ENCODE measurements at regions not wholly inside any gene's neighbourhood (a gene's known extent, or its start where the extent isn't known, plus 50 kb on each side); places are given as distances from the start of the nearest gene placed in this dataset.

DNA sequence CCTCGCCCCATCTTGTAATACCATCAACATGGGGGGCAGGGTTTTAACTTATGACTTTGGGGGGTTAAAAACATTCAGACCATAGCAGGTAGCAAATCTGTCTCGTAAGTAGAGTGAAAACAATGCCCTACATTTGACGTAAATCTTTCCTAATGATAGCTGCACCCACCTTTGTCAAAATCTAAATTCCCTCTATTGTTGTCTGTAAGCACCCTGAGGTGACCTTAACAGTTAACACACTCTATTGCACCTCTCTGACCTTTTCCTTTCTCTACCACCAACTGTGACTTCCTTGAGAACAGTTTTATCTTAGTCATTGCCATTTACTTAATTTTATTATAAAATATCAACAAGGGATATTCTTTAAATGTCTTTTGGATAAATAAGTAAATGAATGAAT lies 1024.9 kb upstream of the CNTN5 start:
- Histone ChIP-seq H4K8ac (ENCODE audit: low read depth in 2 of 2, low read length in 2 of 2) (no peak overlapping the region), H2BK120ac (ENCODE audit: low read depth, low read length) (no peak overlapping the region), H3K9me1 (ENCODE audit: insufficient read depth, low read length) (no peaks in the 10 kb centered on the region), H3K4me3 (ENCODE audit: insufficient read depth, low read depth, low read length) (no peak overlapping the region), H3K4ac (ENCODE audit: low read depth, low read length) (no peak overlapping the region), H2AK5ac (ENCODE audit: low read depth, low read length) (no peak overlapping the region), H3K36me3 (ENCODE audit: control insufficient read depth, insufficient read depth, low read length) (no peaks in the 10 kb centered on the region), H2BK20ac (ENCODE audit: low read depth, low read length) (no peak overlapping the region), H4K20me1 (ENCODE audit: insufficient read depth, low read length) (no peaks in the 10 kb centered on the region), H4K91ac (ENCODE audit: insufficient read depth, low read depth, low read length) (no peak overlapping the region), H4K5ac (ENCODE audit: low read depth, low read length) (no peak overlapping the region), H3K14ac (replicated peaks; ENCODE audit: low read depth, low read length) (no peak overlapping the region), H3K4me2 (ENCODE audit: low read depth, low read length) (no peak overlapping the region), H3K9ac (ENCODE audit: low read depth, low read length) (no peak overlapping the region), H2AK9ac (replicated peaks; ENCODE audit: low read depth, low read length, poor library complexity) (no peak overlapping the region), H3K23ac (ENCODE audit: low read depth, low read length) (no peak overlapping the region), H3K18ac (ENCODE audit: low read depth, low read length) (no peak overlapping the region), H3K79me1 (ENCODE audit: low read depth in 1 of 2, low read length in 2 of 2) (no peaks in the 10 kb centered on the region), H3K27me3 (ENCODE audit: control insufficient read depth, insufficient read depth, low read length) (no peaks in the 10 kb centered on the region), H3K4me1 (ENCODE audit: control insufficient read depth, insufficient read depth, low read length) (no peaks in the 10 kb centered on the region), H2BK15ac (ENCODE audit: low read depth, low read length) (no peak overlapping the region), H3K27ac (ENCODE audit: insufficient read depth, low read length) (no peak overlapping the region), H3K9me3 (ENCODE audit: control insufficient read depth, insufficient read depth, low read length) (no peaks in the 10 kb centered on the region), H2AFZ (replicated peaks; ENCODE audit: low read length, poor library complexity) (no peak overlapping the region), H3K56ac (ENCODE audit: extremely low read depth, insufficient read depth, low read length) (no peak overlapping the region), H2BK5ac (ENCODE audit: low read depth, low read length, poor library complexity, severe bottlenecking) (no peak overlapping the region)
- no peak for TF ChIP-seq MAZ (IDR thresholded peaks at IDR 0.05; ENCODE audit: borderline replicate concordance, low read depth, low read length)
- TF ChIP-seq, protein P1, sequence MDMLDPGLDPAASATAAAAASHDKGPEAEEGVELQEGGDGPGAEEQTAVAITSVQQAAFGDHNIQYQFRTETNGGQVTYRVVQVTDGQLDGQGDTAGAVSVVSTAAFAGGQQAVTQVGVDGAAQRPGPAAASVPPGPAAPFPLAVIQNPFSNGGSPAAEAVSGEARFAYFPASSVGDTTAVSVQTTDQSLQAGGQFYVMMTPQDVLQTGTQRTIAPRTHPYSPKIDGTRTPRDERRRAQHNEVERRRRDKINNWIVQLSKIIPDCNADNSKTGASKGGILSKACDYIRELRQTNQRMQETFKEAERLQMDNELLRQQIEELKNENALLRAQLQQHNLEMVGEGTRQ (IDR thresholded peaks at IDR 0.05; ENCODE audit: low read depth, low read length): no peak
- no CpG with 5 or more reads among the region's 3 CpGs for WGBS, 2 experiments (ENCODE audit: extremely low coverage in 2 of 2, insufficient read length in 1 of 2)
- no peak for ATAC-seq (ENCODE audit: low read depth)
- no TSS peak for BruUV-seq (replicated peaks)
- POLR2A ChIA-PET (ENCODE audit: unreplicated experiment): no interaction called here
- in situ Hi-C loops (cut with MboI; ENCODE audit: low sequenced_read_pairs): no loop called here
- dilution Hi-C loops (cut with HindIII; ENCODE audit: low sequenced_read_pairs, unreplicated experiment): no loop called here
- intact Hi-C loops (cut with micrococcal nuclease): no loop called here
- CTCF ChIA-PET: interaction anchor here (0.6 kb wide), 1 partner anchor 962 kb away, joined by 6 read pairs; no protein-coding TSS in a partner anchor
- DNase-seq: no peak

All from IMR-90 (cell line).